Fibroblast of skin of back (primary cell): ENCODE measurements at regions not wholly inside any gene's neighbourhood (a gene's known extent, or its start where the extent isn't known, plus 50 kb on each side); places are given as distances from the start of the nearest gene placed in this dataset.
A peak's percentile ranks its signal among the peaks of the same experiment; 100 is the strongest.

Experiments
- DNase-seq: peaks from one replicate; pipeline ENCODE4 v3.0.0-alpha.2; 2013

DNA sequence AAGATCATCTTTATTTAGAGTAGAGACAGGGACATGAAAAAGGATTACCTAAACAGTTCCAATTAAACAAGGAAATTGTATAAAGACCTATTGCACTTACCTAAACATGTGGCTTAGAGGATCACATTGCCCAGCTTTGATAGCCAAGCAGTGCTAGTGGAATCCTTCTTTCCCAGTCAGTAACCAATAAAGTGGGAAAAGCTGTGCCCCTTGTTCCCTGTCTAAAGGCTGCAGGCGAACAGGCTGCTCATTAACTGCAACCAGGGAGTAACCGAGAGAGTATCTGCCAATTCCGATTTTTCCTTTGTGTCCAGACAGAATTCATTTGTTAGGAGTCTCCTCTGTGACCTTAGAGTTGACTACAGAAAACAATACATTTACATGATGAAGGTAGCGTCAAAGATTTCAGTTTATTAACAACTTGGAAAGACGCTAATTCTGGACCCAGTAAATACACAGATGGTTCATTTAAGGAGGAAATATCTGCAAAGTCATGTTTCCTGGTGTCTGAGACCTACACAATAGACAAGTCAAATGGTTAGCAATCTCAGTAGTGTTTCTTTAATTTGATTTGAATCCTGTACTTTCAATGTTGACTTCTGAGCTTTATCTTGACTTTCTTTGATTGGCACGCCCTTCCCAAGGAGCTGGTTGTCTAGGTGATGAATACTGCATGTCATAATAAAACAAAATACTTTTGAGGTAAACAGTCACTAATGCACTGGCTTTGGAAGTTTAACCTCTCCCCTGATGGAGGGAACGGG is 57.3 kb upstream of the MET start:
- DNase-seq = no peak

DNA sequence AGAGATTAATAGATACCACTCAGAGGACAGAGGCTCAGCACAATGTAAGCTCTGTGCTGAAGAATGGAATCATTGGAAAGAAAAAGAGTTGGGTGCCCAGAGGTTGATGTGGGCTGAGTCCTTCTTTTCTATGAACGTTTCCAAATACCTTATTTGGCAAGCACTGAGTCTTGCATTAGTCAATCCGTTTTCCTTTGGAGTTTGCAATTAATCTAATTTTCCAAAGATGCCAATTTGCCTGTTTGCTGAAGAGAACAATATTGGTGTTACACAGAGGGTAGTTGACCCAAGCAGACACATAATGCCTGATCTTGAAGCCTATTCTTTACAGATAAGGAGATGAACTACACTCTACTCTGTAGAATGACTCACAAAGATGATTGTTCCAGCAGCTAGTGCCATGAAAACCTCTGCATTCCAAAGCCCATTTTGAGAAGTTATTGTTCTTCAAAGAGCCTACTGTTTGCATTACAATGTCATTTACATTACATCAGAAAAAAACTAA is 55.4 kb upstream of the MET start:
- peak; percentile 46 for DNase-seq

DNA sequence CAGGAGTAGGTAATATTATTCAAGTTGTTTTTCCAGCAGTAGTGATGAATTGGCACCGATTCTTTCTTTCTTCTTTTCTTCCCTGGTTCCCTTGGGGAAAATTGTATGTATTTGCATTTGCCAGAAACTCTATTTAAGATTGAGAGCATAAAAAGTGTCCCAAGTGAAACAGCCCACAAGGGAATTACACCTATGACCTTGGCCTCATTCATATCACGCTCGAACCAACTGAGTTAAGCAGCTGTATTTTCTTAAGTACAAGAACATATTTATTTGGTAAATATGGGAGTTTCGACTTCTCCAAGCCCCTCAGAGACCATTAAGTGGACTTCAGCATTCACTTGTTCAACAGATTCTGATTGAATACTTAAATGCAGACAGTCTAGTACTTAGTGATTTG is 54.1 kb upstream of the MET start:
- no peak for DNase-seq

GRCh38 chr7:116618338-116619128 is 53.5 kb upstream of the MET start:
- DNase-seq = no peak

- no peak for DNase-seq
Measured at GRCh38 chr7:116621649-116622048, 50.3 kb upstream of the MET start.
